ENCODE measurements at regions not wholly inside any gene's neighbourhood (a gene's known extent, or its start where the extent isn't known, plus 50 kb on each side); places are given as distances from the start of the nearest gene placed in this dataset.

GRCh38 chr6:2310042-2310441, 64.6 kb upstream of the GMDS start:
- TF ChIP-seq CTCF (IDR thresholded peaks at IDR 0.05; ENCODE audit: low read depth, low read length, poor library complexity, severe bottlenecking) (no peak), EZH2phosphoT487 (IDR thresholded peaks at IDR 0.05; ENCODE audit: borderline replicate concordance, low read length) (no peak)

Measured in DOHH2 (cell line).